GM12891 (cell line): ENCODE measurements at regions not wholly inside any gene's neighbourhood (a gene's known extent, or its start where the extent isn't known, plus 50 kb on each side); places are given as distances from the start of the nearest gene placed in this dataset.

Experiments used
- DNase-seq: peaks from one replicate; pipeline ENCODE4 v3.0.0; 2011; ENCODE audit warnings: low spot score; ENCODE audit not compliant: insufficient read length
- FAIRE-seq: peaks from 2 replicates; lab custom pipeline; 2011; peaks lifted over from hg19 to GRCh38; lab: Jason Lieb, UNC
- PAX5 ChIP-seq: IDR thresholded peaks from 2 replicates; pipeline ENCODE4 v1.6.1; 2011; ENCODE audit warnings: low read length, moderate library complexity, mild to moderate bottlenecking; ENCODE audit not compliant: insufficient read depth, severe bottlenecking
- POLR2A ChIP-seq: IDR thresholded peaks from 2 replicates; pipeline ENCODE4 v1.6.1; 2011; ENCODE audit warnings: low read depth, low read length, control low read depth
- POLR2AphosphoS5 ChIP-seq: IDR thresholded peaks from 2 replicates; pipeline ENCODE4 v1.6.1; 2011; ENCODE audit warnings: low read depth, low read length, control low read depth
- POU2F2 ChIP-seq: IDR thresholded peaks from 2 replicates; pipeline ENCODE4 v1.6.1; 2011; ENCODE audit warnings: low read depth, mild to moderate bottlenecking, control low read depth, low read length, moderate library complexity
- SPI1 ChIP-seq: IDR thresholded peaks from 2 replicates; pipeline ENCODE4 v1.6.1; 2011; ENCODE audit warnings: low read depth, low read length, control low read depth
- TAF1 ChIP-seq: IDR thresholded peaks from 2 replicates; pipeline ENCODE4 v1.6.1; 2011; ENCODE audit warnings: low read depth, low read length, control low read depth

GRCh38 chr14:104386151-104386841, 193.3 kb upstream of the C14orf180 start:
- peak; percentile 77 for FAIRE-seq
- TF ChIP-seq PAX5 (no peak), POU2F2 (no peak), POLR2AphosphoS5 (no peak), SPI1 (no peak), POLR2A (no peak), TAF1 (no peak)
- no peak for DNase-seq

- no peak for TF ChIP-seq POLR2AphosphoS5
- TF ChIP-seq POLR2A, result no peak
- no peak for TF ChIP-seq PAX5
- TF ChIP-seq POU2F2, result no peak
- no peak for TF ChIP-seq SPI1
- no peak for TF ChIP-seq TAF1
- DNase-seq (no peak), FAIRE-seq (peak; percentile 20)
These were observed 192.2 kb upstream of the C14orf180 start for GRCh38 chr14:104387022-104388010.

- DNase-seq (no peak), FAIRE-seq (no peak)
- TF ChIP-seq SPI1 (no peak), POU2F2 (no peak), TAF1 (no peak), POLR2AphosphoS5 (no peak), PAX5 (no peak), POLR2A (no peak)
These were observed 191.5 kb upstream of the C14orf180 start for GRCh38 chr14:104388011-104388521.

- FAIRE-seq, result no peak
- no peak for DNase-seq
- no peak for TF ChIP-seq POLR2A
- TF ChIP-seq PAX5, result no peak
- no peak for TF ChIP-seq TAF1
- TF ChIP-seq POU2F2, result no peak
- no peak for TF ChIP-seq POLR2AphosphoS5
- TF ChIP-seq SPI1, result no peak
These were observed 190.8 kb upstream of the C14orf180 start for GRCh38 chr14:104388541-104389325.

- DNase-seq (no peak), FAIRE-seq (no peak)
- TF ChIP-seq POU2F2 (no peak), TAF1 (no peak), POLR2AphosphoS5 (no peak), POLR2A (no peak), PAX5 (no peak), SPI1 (no peak)
These were observed 190.0 kb upstream of the C14orf180 start for GRCh38 chr14:104389326-104390220.

- DNase-seq (no peak), FAIRE-seq (no peak)
- no peak for TF ChIP-seq POLR2AphosphoS5
- no peak for TF ChIP-seq POU2F2
- TF ChIP-seq PAX5, result no peak
- no peak for TF ChIP-seq SPI1
- no peak for TF ChIP-seq POLR2A
- no peak for TF ChIP-seq TAF1
These were observed 189.2 kb upstream of the C14orf180 start for GRCh38 chr14:104390221-104390931.

- DNase-seq (no peak), FAIRE-seq (peak; percentile 5)
- TF ChIP-seq TAF1, result no peak
- no peak for TF ChIP-seq SPI1
- no peak for TF ChIP-seq POLR2AphosphoS5
- TF ChIP-seq POU2F2, result no peak
- no peak for TF ChIP-seq POLR2A
- no peak for TF ChIP-seq PAX5
These were observed 188.3 kb upstream of the C14orf180 start for GRCh38 chr14:104390941-104391901.
